Nephron (organoid): ENCODE measurements at regions not wholly inside any gene's neighbourhood (a gene's known extent, or its start where the extent isn't known, plus 50 kb on each side); places are given as distances from the start of the nearest gene placed in this dataset.

Experiments used
- H3K27ac Mint-ChIP-seq, 3 experiments: 2 replicates each; pipeline ENCODE4 v1.8.0; 2020; ENCODE audit warnings: mixed read lengths in 3 of 3, mild to moderate bottlenecking in 2 of 3, moderate library complexity in 1 of 3
- H3K27me3 Mint-ChIP-seq: 2 replicates; pipeline ENCODE4 v1.8.0; 2021; ENCODE audit warnings: low read depth, mild to moderate bottlenecking, moderate library complexity, mixed read lengths
- H3K36me3 Mint-ChIP-seq: 2 replicates; pipeline ENCODE4 v1.8.0; 2020; ENCODE audit warnings: low read depth, mixed read lengths
- H3K4me1 Mint-ChIP-seq: 2 replicates; pipeline ENCODE4 v1.8.0; 2020; ENCODE audit warnings: mixed read lengths
- H3K4me3 Mint-ChIP-seq, 3 experiments: 2 replicates each; pipeline ENCODE4 v1.8.0; 2020; ENCODE audit warnings: mild to moderate bottlenecking in 3 of 3, mixed read lengths in 3 of 3, moderate library complexity in 2 of 3
- H3K9me3 Mint-ChIP-seq: 2 replicates; pipeline ENCODE4 v1.8.0; 2020; ENCODE audit warnings: mixed read lengths
- TF ChIP-seq, protein P1 (sequence below), 3 experiments: fragments of 200-600 bp; sonication (generic); IDR thresholded peaks; one replicate each; pipeline ENCODE4 v1.5.0; 2021; ENCODE audit warnings: antibody characterized with exemption in 3 of 3; ENCODE audit not compliant: unreplicated experiment in 3 of 3

DNA sequence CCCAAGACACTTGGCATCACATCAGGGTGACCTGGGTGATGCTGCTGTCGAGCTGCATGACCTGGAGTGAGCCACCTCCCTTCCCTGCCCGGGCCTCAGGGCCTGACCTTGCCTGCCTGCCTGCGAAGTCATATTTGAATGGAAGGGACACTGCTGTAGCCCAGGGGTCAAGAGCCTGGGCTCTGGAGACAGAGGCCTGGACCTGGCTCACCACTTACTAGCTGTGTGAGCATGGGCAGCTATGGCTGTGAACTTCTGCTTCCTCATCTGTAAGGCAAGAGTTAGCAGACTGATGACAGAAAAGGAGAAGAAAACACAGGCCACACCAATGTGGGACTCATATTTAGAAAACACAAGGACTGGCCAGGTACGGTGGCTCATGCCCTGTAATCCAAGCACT, 118.7 kb downstream of the ZFP36L2 start:
- no peaks in the 10 kb centered on the region for H3K36me3 Mint-ChIP-seq
- H3K27ac Mint-ChIP-seq = peak overlapping the region; percentile 77 to 90 (median 85)
- peaks cover 6% of the 10 kb centered on the region for H3K27me3 Mint-ChIP-seq
- peaks cover 3% of the 10 kb centered on the region for H3K9me3 Mint-ChIP-seq
- TF ChIP-seq, protein P1, sequence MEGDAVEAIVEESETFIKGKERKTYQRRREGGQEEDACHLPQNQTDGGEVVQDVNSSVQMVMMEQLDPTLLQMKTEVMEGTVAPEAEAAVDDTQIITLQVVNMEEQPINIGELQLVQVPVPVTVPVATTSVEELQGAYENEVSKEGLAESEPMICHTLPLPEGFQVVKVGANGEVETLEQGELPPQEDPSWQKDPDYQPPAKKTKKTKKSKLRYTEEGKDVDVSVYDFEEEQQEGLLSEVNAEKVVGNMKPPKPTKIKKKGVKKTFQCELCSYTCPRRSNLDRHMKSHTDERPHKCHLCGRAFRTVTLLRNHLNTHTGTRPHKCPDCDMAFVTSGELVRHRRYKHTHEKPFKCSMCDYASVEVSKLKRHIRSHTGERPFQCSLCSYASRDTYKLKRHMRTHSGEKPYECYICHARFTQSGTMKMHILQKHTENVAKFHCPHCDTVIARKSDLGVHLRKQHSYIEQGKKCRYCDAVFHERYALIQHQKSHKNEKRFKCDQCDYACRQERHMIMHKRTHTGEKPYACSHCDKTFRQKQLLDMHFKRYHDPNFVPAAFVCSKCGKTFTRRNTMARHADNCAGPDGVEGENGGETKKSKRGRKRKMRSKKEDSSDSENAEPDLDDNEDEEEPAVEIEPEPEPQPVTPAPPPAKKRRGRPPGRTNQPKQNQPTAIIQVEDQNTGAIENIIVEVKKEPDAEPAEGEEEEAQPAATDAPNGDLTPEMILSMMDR (IDR thresholded peaks at IDR 0.05; ENCODE audit: unreplicated experiment in 3 of 3) = no peak
- no peak overlapping the region for H3K4me3 Mint-ChIP-seq
- peaks cover 66% of the 10 kb centered on the region for H3K4me1 Mint-ChIP-seq

DNA sequence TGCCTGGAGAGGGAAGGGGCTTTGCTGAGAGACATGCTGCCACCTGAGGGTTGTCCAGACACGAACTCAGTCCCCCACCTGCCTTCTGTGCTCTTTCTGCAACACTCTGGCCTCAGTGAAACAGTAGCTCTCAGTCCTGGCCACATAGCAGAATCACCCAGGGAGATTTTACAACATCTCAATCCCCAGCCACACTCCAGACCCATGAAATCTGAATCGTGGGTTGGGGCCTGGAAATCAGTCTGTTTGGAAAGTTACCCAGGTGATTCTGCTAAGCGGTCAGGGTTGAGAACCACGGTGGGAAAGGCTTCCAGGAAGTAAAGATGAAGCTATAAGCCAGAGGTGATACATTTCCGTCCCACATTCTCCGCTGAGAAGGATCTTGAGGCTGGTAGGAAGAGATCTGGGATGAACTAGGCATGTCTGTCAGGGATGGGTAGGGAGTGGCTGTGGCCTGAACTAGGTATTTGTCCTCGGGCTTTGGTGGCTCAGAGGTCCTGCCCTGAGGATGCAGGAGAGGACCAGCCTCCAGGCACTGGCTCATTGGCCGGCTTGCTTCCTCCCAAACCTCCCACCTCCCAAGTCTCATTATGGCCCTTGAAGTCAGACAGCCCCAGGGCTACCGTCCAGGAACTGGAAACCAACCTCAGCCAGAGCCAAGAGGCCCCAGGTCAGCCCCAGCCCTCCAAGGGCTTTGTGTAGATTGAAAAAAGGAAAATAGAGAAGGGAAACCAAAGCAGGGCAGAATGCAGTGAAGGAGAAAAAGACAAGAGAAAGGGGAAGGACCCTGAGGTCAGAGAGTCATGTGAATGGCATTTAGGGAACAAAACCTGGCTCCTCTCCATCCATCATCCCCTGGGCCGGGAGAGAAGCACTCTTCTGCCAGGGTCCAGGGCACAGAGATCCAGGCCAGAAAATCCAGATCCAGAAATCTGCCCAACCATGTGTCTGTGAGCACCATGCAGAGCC, 119.6 kb downstream of the ZFP36L2 start:
- H3K27me3 Mint-ChIP-seq = peaks cover 6% of the 10 kb centered on the region
- peaks cover 74% of the 10 kb centered on the region for H3K4me1 Mint-ChIP-seq
- no peak overlapping the region for H3K4me3 Mint-ChIP-seq
- peak overlapping the region; percentile 77 to 90 (median 85) for H3K27ac Mint-ChIP-seq
- H3K36me3 Mint-ChIP-seq = no peaks in the 10 kb centered on the region
- H3K9me3 Mint-ChIP-seq = peaks cover 3% of the 10 kb centered on the region
- TF ChIP-seq, protein P1 (IDR thresholded peaks at IDR 0.05; ENCODE audit: unreplicated experiment in 3 of 3) = no peak

DNA sequence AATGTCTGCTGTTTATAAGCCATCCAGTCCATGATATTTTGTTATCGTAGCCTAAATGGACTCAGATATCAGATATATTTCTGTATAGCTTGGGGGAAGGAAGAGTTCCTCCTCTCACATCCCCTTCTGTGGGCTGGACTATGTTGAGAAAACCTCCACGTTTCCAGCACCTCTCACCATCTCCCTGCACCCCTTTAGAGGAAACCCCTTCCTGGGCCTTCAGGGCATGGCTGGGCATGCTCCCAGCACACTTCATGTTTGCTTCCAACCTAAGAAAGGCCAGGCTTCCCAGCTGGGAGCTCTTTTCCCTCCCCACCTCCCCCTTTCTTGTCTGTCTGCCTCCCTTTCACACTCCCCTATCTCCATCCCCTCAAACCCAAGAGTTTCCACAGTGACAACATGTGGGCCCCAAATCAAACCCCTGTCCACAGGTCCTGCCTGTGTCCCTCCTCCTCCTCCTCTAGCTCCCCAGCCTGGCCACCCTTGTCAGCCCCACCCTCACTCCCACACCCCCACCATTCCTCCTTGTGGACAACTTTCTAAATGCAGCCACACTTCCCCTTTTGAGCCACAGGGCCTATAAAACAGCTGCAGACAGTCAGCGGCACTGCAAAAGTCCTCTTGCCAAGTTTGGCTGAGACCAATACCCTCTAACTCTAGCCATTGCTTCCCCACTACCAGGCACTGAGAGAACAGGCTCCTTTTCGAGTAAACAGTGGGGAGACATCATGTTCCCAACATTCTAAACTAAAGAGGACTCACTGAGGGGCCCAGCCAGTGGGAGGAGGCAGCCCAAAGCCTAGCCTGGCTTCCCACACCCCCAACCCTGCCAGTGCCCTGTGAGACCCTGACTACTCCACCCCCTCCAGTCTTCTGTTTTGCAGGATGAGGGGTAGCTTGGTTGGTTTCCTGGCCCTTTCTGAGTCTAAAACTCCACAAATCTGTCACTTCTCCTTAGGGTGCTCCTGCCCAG, 120.5 kb downstream of the ZFP36L2 start:
- Mint-ChIP-seq H3K27me3 (peaks cover 6% of the 10 kb centered on the region), H3K36me3 (no peaks in the 10 kb centered on the region), H3K4me1 (peaks cover 78% of the 10 kb centered on the region), H3K27ac (peak overlapping the region; percentile 77 to 90 (median 85)), H3K9me3 (peaks cover 3% of the 10 kb centered on the region), H3K4me3 (no peak overlapping the region)
- TF ChIP-seq, protein P1 (IDR thresholded peaks at IDR 0.05; ENCODE audit: unreplicated experiment in 3 of 3) = peak; percentile 11 to 31 (median 19)

DNA sequence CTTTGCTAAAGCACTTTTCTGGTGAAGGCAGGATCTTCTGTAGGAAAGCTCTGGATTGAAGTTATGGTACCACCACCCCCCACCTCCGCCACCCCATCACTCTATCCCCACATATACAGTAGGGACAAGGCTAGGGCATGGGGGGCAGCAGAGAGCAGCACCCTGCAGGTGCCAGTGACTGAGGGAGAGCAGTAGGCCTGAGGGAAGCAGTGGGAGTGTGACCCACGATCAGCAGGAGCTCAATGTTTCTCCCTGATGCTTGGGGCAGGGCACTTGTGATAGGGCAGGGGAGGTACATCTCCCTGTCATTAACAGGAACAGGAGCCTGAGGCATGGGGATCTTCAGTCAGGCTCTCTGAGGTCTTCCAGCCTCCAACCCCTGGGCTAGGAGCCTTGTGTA, 121.6 kb downstream of the ZFP36L2 start:
- Mint-ChIP-seq H3K4me3 (no peak overlapping the region), H3K9me3 (peaks cover 8% of the 10 kb centered on the region), H3K27ac (peak overlapping the region in 2 of 3 experiments; percentile 85 to 90), H3K4me1 (peaks cover 76% of the 10 kb centered on the region), H3K27me3 (peaks cover 6% of the 10 kb centered on the region), H3K36me3 (no peaks in the 10 kb centered on the region)
- TF ChIP-seq, protein P1 (IDR thresholded peaks at IDR 0.05; ENCODE audit: unreplicated experiment in 3 of 3) = no peak

DNA sequence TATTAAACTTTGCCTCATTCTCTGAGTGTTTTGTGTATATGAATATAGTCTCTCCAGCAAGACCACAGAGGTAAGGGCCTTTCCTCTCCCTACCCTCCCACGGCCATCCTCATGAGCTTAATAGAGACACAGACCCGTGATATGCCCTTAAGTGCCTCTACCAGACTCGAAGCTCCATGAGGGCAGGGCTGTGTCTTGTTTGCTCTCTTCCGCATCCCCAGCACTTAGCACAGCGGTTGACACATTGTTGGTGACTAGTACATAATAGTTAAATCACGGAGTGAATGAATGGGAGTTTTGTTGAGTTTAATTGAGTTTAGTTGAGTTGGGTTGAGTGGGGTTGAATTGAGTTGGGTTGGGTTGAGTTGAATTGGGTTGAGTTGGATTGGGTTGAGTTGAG, 122.3 kb downstream of the ZFP36L2 start:
- Mint-ChIP-seq H3K36me3 (no peaks in the 10 kb centered on the region), H3K27ac (peak overlapping the region in 2 of 3 experiments; percentile 85 to 90), H3K27me3 (peaks cover 1% of the 10 kb centered on the region)

More for the DNA sequence above, 122.3 kb downstream of the ZFP36L2 start:
- Mint-ChIP-seq H3K9me3 (peaks cover 11% of the 10 kb centered on the region), H3K4me3 (peak overlapping the region in 1 of 3 experiments; percentile 15), H3K4me1 (peaks cover 72% of the 10 kb centered on the region)
- TF ChIP-seq, protein P1 (IDR thresholded peaks at IDR 0.05; ENCODE audit: unreplicated experiment in 3 of 3) = no peak
